Activated CD4-positive, alpha-beta T cell treated with anti-CD3 and anti-CD28 coated beads, Interleukin-2, amount 50 U/mL, for 16 hours (primary cell): ENCODE measurements at regions not wholly inside any gene's neighbourhood (a gene's known extent, or its start where the extent isn't known, plus 50 kb on each side); places are given as distances from the start of the nearest gene placed in this dataset.

ENCODE experiments used
- DNase-seq: peaks from one replicate; pipeline ENCODE4 v3.0.0-alpha.2; 2020

- no peak for DNase-seq
These were observed 319.7 kb downstream of the CYP26B1 start for GRCh38 chr2:71827973-71828372.

- no peak for DNase-seq
These were observed 320.1 kb downstream of the CYP26B1 start for GRCh38 chr2:71827524-71827901.

- DNase-seq = no peak
These were observed 320.7 kb downstream of the CYP26B1 start for GRCh38 chr2:71826826-71827523.

GRCh38 chr2:71826299-71826698, 321.4 kb downstream of the CYP26B1 start:
- DNase-seq = no peak

- no peak for DNase-seq
These were observed 323.2 kb downstream of the CYP26B1 start for GRCh38 chr2:71824436-71824835.

GRCh38 chr2:71823526-71823925, 324.1 kb downstream of the CYP26B1 start:
- DNase-seq = no peak

GRCh38 chr2:71822463-71822862, 325.2 kb downstream of the CYP26B1 start:
- no peak for DNase-seq

- no peak for DNase-seq
These were observed 325.8 kb downstream of the CYP26B1 start for GRCh38 chr2:71821856-71822255.

GRCh38 chr2:71816815-71817214, 330.8 kb downstream of the CYP26B1 start:
- no peak for DNase-seq

- DNase-seq = no peak
These were observed 331.8 kb downstream of the CYP26B1 start for GRCh38 chr2:71815701-71816474.

- DNase-seq = no peak
These were observed 332.8 kb downstream of the CYP26B1 start for GRCh38 chr2:71814885-71815284.

- no peak for DNase-seq
These were observed 333.7 kb downstream of the CYP26B1 start for GRCh38 chr2:71813807-71814470.

- DNase-seq = no peak
These were observed 334.3 kb downstream of the CYP26B1 start for GRCh38 chr2:71813315-71813714.

GRCh38 chr2:71812736-71813135, 334.9 kb downstream of the CYP26B1 start:
- DNase-seq = no peak

GRCh38 chr2:71811726-71812125, 335.9 kb downstream of the CYP26B1 start:
- DNase-seq = no peak

- no peak for DNase-seq
These were observed 336.5 kb downstream of the CYP26B1 start for GRCh38 chr2:71811157-71811556.

- DNase-seq = no peak
These were observed 339.8 kb downstream of the CYP26B1 start for GRCh38 chr2:71807581-71808451.

GRCh38 chr2:71806432-71806831, 341.2 kb downstream of the CYP26B1 start:
- no peak for DNase-seq

- DNase-seq = no peak
These were observed 343.3 kb downstream of the CYP26B1 start for GRCh38 chr2:71804281-71804751.

- no peak for DNase-seq
These were observed 344.3 kb downstream of the CYP26B1 start for GRCh38 chr2:71803398-71803797.

- no peak for DNase-seq
These were observed 345.1 kb downstream of the CYP26B1 start for GRCh38 chr2:71802556-71802955.

- no peak for DNase-seq
These were observed 345.7 kb downstream of the CYP26B1 start for GRCh38 chr2:71801969-71802368.

- DNase-seq = no peak
These were observed 346.1 kb downstream of the CYP26B1 start for GRCh38 chr2:71801556-71801955.
